ENCODE measurements at regions not wholly inside any gene's neighbourhood (a gene's known extent, or its start where the extent isn't known, plus 50 kb on each side); places are given as distances from the start of the nearest gene placed in this dataset.

DNA sequence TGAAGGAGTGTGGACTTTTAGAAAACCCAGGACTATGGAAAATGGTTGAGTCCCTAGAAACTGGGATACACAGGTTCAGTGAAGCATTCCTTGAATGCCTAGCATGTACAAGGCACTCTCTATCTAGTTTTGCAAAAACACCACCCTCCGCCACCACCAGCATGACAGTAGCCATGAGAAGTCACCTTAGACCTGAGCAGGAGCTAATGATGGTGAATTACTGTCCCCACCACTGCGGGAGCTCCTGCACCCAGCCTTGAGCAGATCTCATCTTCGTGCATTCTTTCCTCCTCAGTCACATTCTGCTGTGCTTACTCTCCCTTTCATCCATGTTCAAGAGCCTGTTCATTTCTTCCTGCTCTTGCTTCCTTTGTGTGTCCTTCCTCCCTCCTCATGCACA is 86.2 kb upstream of the ZNF516 start:
- no peaks in the 10 kb centered on the region for H3K27me3 ChIP-seq (ENCODE audit: insufficient read depth)
- H3K9me3 ChIP-seq, result no peaks in the 10 kb centered on the region
- H3K4me2 ChIP-seq, result no peak overlapping the region
- H3K4me3 ChIP-seq (ENCODE audit: low read depth in 2 of 2, low read length in 1 of 2), result no peak overlapping the region
- no peak for DNase-seq
- ChIA-PET POLR2A (no interaction called here), CTCF (no interaction called here)
- no peaks in the 10 kb centered on the region for H3F3A ChIP-seq (replicated peaks; ENCODE audit: insufficient read depth)
- no peaks in the 10 kb centered on the region for H3K4me1 ChIP-seq (ENCODE audit: control insufficient read depth in 1 of 2, insufficient read depth in 2 of 2, low read depth in 1 of 2, low read length in 1 of 2)
- TF ChIP-seq RXRA (IDR thresholded peaks at IDR 0.05; ENCODE audit: borderline replicate concordance, low read depth), result no peak
- no peak overlapping the region for H2AFZ ChIP-seq (ENCODE audit: low read depth)
- H3K27ac ChIP-seq (ENCODE audit: low read depth in 2 of 2, low read length in 1 of 2), result no peak overlapping the region
- H4K20me1 ChIP-seq (ENCODE audit: insufficient read depth), result no peaks in the 10 kb centered on the region
- no peak overlapping the region for H3K9ac ChIP-seq
- 19% methylated on average over 3 of the region's 3 CpGs for WGBS (ENCODE audit: low lambda C conversion rate)
- no peaks in the 10 kb centered on the region for H3K36me3 ChIP-seq (replicated peaks in 1 of 2; ENCODE audit: control insufficient read depth in 1 of 2, insufficient read depth in 2 of 2, low read length in 1 of 2)
- no peaks in the 10 kb centered on the region for H3K9me2 ChIP-seq
- H3K79me2 ChIP-seq (ENCODE audit: insufficient read depth), result no peaks in the 10 kb centered on the region

GRCh38 chr18:76580288-76580962 is 85.4 kb upstream of the ZNF516 start:
- no peak for DNase-seq
- Histone ChIP-seq H3K9me3 (no peaks in the 10 kb centered on the region), H3K27me3 (ENCODE audit: insufficient read depth) (no peaks in the 10 kb centered on the region), H3K36me3 (replicated peaks in 1 of 2; ENCODE audit: control insufficient read depth in 1 of 2, insufficient read depth in 2 of 2, low read length in 1 of 2) (no peaks in the 10 kb centered on the region), H2AFZ (ENCODE audit: low read depth) (no peak overlapping the region), H3F3A (replicated peaks; ENCODE audit: insufficient read depth) (no peaks in the 10 kb centered on the region), H3K9ac (no peak overlapping the region), H4K20me1 (ENCODE audit: insufficient read depth) (no peaks in the 10 kb centered on the region), H3K9me2 (no peaks in the 10 kb centered on the region), H3K4me2 (no peak overlapping the region), H3K4me1 (ENCODE audit: control insufficient read depth in 1 of 2, insufficient read depth in 2 of 2, low read depth in 1 of 2, low read length in 1 of 2) (no peaks in the 10 kb centered on the region), H3K27ac (ENCODE audit: low read depth in 2 of 2, low read length in 1 of 2) (no peak overlapping the region), H3K79me2 (ENCODE audit: insufficient read depth) (no peaks in the 10 kb centered on the region), H3K4me3 (ENCODE audit: low read depth in 2 of 2, low read length in 1 of 2) (no peak overlapping the region)
- WGBS (ENCODE audit: low lambda C conversion rate), result 25% methylated on average over 8 of the region's 17 CpGs
- POLR2A ChIA-PET, result no interaction called here
- TF ChIP-seq RXRA (IDR thresholded peaks at IDR 0.05; ENCODE audit: borderline replicate concordance, low read depth), result no peak
- no peak for TF ChIP-seq PBX3 (IDR thresholded peaks at IDR 0.05)
- TF ChIP-seq SIN3A (IDR thresholded peaks at IDR 0.05; ENCODE audit: borderline replicate concordance, low read depth, low read length), result no peak
- no peak for TF ChIP-seq USF2 (IDR thresholded peaks at IDR 0.05; ENCODE audit: borderline replicate concordance, low read depth, low read length)
- no peak for TF ChIP-seq TEAD4 (IDR thresholded peaks at IDR 0.05; ENCODE audit: borderline replicate concordance, insufficient read depth)
- TF ChIP-seq NFIC (IDR thresholded peaks at IDR 0.05; ENCODE audit: borderline replicate concordance), result no peak
- TF ChIP-seq, protein P1, sequence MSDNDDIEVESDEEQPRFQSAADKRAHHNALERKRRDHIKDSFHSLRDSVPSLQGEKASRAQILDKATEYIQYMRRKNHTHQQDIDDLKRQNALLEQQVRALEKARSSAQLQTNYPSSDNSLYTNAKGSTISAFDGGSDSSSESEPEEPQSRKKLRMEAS (IDR thresholded peaks at IDR 0.05; ENCODE audit: low read depth), result no peak
- no peak for TF ChIP-seq FOXJ3 (CRISPR knock-in tag; IDR thresholded peaks at IDR 0.05)
- no peak for TF ChIP-seq MXI1 (IDR thresholded peaks at IDR 0.05; ENCODE audit: low read depth, low read length)
- no peak for TF ChIP-seq IRF3 (IDR thresholded peaks at IDR 0.05; ENCODE audit: low read depth, low read length)
- TF ChIP-seq MEF2A (IDR thresholded peaks at IDR 0.05; ENCODE audit: borderline replicate concordance, low read depth), result no peak
- no peak for TF ChIP-seq JUND (IDR thresholded peaks at IDR 0.05)
- CTCF ChIA-PET, result interaction anchor here (1.0 kb wide), 1 partner anchor 130 kb away, joined by 3 read pairs; no protein-coding TSS in a partner anchor

All from SK-N-SH (cell line).